ENCODE measurements at regions not wholly inside any gene's neighbourhood (a gene's known extent, or its start where the extent isn't known, plus 50 kb on each side); places are given as distances from the start of the nearest gene placed in this dataset.

DNA sequence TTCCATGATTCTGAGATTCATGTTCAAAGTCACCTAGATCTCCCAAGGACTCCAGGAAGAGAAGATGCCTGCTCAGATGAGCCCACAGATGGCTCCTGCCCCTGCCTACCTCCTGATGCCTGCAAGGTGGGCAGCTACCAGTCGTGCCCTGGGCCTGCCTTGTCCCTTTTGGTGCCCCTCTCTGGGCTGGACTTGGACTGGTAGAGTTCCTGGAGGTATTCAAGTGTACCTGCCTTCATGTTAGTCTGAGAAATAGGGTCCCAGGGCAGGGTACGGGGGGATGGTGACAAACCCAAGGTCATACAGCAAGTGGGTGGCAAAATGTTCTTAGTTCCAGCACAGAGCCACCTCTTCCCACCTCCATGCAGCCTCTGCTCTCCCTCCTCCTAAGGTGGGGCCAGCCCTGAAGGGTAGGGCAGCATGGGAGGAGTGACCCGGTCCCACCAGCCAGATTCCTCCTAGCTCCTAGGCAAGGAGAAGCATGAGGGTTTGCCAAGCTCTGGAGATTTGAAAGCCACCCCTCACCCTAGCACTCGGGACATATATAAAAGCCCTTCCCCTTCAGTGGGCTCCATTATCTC, 80.8 kb upstream of the UNC5B start:
- Mint-ChIP-seq H3K4me3 (no peak overlapping the region), H3K9me3 (no peaks in the 10 kb centered on the region)
- TF ChIP-seq, protein P1, sequence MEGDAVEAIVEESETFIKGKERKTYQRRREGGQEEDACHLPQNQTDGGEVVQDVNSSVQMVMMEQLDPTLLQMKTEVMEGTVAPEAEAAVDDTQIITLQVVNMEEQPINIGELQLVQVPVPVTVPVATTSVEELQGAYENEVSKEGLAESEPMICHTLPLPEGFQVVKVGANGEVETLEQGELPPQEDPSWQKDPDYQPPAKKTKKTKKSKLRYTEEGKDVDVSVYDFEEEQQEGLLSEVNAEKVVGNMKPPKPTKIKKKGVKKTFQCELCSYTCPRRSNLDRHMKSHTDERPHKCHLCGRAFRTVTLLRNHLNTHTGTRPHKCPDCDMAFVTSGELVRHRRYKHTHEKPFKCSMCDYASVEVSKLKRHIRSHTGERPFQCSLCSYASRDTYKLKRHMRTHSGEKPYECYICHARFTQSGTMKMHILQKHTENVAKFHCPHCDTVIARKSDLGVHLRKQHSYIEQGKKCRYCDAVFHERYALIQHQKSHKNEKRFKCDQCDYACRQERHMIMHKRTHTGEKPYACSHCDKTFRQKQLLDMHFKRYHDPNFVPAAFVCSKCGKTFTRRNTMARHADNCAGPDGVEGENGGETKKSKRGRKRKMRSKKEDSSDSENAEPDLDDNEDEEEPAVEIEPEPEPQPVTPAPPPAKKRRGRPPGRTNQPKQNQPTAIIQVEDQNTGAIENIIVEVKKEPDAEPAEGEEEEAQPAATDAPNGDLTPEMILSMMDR (IDR thresholded peaks at IDR 0.05; ENCODE audit: unreplicated experiment), result no peak

DNA sequence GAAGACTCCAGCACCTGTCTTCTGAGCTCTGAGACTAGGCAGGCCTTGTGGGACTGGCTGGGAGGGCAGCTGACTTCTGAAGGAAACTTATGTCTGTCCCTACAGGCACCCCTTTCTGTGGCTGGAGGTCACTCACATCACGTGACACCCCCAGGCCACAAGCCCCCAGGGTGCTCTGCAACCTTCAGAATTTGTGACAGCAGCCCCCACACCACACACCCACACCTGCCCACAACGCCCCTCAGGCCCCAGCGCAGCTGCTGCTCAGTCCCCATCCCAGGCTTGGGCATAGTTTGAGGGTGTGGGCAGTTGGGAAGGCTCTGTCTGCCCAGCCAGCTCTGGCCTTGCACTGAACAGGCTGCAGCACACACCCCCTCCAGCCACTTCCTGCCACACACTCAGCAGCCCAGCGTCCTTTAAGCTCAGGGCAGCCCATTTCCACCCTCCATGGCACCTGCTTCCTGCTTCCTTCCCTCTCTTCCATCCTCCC, 80.0 kb upstream of the UNC5B start:
- no peaks in the 10 kb centered on the region for H3K36me3 Mint-ChIP-seq
- H3K9me3 Mint-ChIP-seq, result no peaks in the 10 kb centered on the region
- H3K27me3 Mint-ChIP-seq (ENCODE audit: low read depth), result peaks cover 31% of the 10 kb centered on the region
- H3K27ac Mint-ChIP-seq, result no peak overlapping the region
- H3K4me3 Mint-ChIP-seq, result no peak overlapping the region
- DNase-seq (ENCODE audit: low spot score in 2 of 2, unreplicated experiment in 2 of 2), result no peak
- H3K4me1 Mint-ChIP-seq, result peaks cover 24% of the 10 kb centered on the region
- TF ChIP-seq, protein P1 (IDR thresholded peaks at IDR 0.05; ENCODE audit: unreplicated experiment), result no peak

More for the DNA sequence above, 80.8 kb upstream of the UNC5B start:
- H3K27ac Mint-ChIP-seq, result no peak overlapping the region
- H3K4me1 Mint-ChIP-seq, result peaks cover 29% of the 10 kb centered on the region
- DNase-seq (ENCODE audit: low spot score in 2 of 2, unreplicated experiment in 2 of 2), result no peak
- no peaks in the 10 kb centered on the region for H3K36me3 Mint-ChIP-seq
- H3K27me3 Mint-ChIP-seq (ENCODE audit: low read depth), result peaks cover 27% of the 10 kb centered on the region

DNA sequence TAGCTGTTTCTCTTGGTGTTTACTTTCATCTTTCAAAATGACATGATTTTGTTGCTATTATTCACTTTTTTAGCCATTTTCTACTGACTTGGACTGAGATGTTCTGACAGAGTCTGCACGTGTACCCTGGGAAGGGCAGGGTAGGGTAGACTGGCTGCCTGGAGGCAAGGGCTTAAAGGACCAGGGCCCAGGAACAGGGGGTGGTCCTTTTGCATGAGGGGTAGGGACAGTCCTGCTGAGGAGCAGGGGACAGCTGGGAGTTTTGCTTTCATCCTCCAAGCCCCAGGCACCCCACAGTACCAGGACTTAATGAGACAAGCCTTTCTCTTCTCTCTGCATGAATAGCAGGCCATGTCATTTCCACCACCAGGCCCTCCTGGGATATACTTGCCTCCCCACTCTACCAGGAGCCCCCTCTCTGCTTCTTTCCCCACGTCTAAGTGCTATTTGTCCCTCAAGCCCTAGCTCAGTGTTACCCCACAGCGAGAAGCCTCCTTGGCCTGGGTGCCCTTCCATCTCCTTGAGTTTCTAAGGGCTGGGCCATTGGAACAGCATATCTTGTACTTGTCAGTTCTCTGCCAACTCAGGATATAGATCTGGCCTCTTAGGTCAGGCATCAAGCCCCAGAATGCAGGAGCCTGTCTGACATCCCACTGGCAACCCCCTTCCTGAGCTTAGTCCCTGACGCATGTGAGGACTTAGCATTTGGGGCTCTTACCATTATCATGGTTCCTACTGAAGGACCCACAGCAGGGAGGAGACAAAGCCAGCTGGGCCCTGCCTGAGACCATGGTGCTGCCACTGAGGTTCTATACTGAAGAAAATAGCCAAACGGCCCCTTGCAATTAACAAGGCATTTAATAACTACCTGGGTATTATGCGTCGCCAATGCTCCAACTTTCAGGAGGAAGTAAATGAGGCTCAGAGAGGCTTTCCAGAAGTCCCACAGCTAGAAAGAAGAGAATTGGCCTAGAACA, 78.4 kb upstream of the UNC5B start:
- H3K36me3 Mint-ChIP-seq, result no peaks in the 10 kb centered on the region
- TF ChIP-seq, protein P1 (IDR thresholded peaks at IDR 0.05; ENCODE audit: unreplicated experiment), result no peak
- peaks cover 13% of the 10 kb centered on the region for H3K4me1 Mint-ChIP-seq
- H3K9me3 Mint-ChIP-seq, result no peaks in the 10 kb centered on the region
- peaks cover 39% of the 10 kb centered on the region for H3K27me3 Mint-ChIP-seq (ENCODE audit: low read depth)
- DNase-seq (ENCODE audit: low spot score in 2 of 2, unreplicated experiment in 2 of 2), result no peak
- no peak overlapping the region for H3K27ac Mint-ChIP-seq
- no peak overlapping the region for H3K4me3 Mint-ChIP-seq

DNA sequence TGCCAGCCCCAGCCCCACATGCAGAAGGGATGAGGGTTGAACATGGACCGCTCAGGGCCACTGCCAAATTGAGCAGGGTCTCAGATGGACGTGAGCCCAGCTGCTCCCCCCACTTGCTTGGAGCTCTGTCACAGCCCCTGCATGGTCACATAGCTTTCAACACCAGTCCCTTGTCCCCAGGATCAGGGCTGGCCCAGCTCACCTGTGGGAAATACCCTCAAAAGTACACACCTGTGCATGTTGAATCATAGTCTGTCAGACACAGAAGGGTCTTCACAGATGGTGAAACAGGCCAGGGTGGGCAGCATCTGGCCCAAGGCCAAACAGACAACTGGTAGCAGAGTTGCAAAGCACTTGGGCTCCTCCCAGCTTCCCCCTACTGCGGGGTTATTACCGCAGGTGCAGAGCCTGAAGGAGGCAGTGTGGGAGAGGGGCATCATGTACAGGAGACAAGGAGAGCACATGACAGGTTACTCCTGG, 77.6 kb upstream of the UNC5B start:
- H3K36me3 Mint-ChIP-seq, result no peaks in the 10 kb centered on the region
- no peak overlapping the region for H3K4me3 Mint-ChIP-seq
- no peaks in the 10 kb centered on the region for H3K9me3 Mint-ChIP-seq
- no peak for DNase-seq (ENCODE audit: low spot score in 2 of 2, unreplicated experiment in 2 of 2)
- H3K27ac Mint-ChIP-seq, result no peak overlapping the region
- H3K27me3 Mint-ChIP-seq (ENCODE audit: low read depth), result peaks cover 46% of the 10 kb centered on the region
- TF ChIP-seq, protein P1 (IDR thresholded peaks at IDR 0.05; ENCODE audit: unreplicated experiment), result no peak
- H3K4me1 Mint-ChIP-seq, result peaks cover 13% of the 10 kb centered on the region

DNA sequence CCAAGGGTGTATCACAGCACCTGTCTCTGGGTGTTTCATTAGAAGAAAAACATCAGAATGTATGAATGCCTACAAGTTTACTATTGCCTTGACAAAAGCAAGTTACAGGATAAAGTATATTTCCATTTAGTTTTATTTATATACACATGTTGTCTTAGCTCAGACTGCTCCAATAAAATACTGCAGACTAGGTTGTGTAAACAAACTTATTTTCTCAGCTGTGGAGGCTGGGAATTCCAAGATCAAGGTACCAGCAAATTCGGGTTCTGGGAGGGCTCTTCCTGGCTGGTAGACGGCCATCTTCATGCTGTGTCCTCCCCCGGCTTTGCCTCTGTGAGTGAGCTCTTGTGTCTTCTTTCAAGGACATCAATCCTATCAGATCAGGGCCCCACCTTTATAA, 77.1 kb upstream of the UNC5B start:
- no peak overlapping the region for H3K4me3 Mint-ChIP-seq
- no peak overlapping the region for H3K27ac Mint-ChIP-seq
- peaks cover 51% of the 10 kb centered on the region for H3K27me3 Mint-ChIP-seq (ENCODE audit: low read depth)
- H3K4me1 Mint-ChIP-seq, result peaks cover 13% of the 10 kb centered on the region
- TF ChIP-seq, protein P1 (IDR thresholded peaks at IDR 0.05; ENCODE audit: unreplicated experiment), result no peak
- DNase-seq (ENCODE audit: low spot score in 2 of 2, unreplicated experiment in 2 of 2), result no peak
- H3K9me3 Mint-ChIP-seq, result no peaks in the 10 kb centered on the region
- no peaks in the 10 kb centered on the region for H3K36me3 Mint-ChIP-seq

All from mesothelial cell of epicardium (in vitro differentiated cells).